GM18868 (cell line): ENCODE measurements at regions not wholly inside any gene's neighbourhood (a gene's known extent, or its start where the extent isn't known, plus 50 kb on each side); places are given as distances from the start of the nearest gene placed in this dataset.
A peak's percentile ranks its signal among the peaks of the same experiment; 100 is the strongest.
"Not testable (repeated sequence)": the region's sequence is repeated elsewhere in the genome, so short reads cannot be mapped to it uniquely, and the experiment has no call there.

Source experiments
- ATAC-seq: cut with Tn5 transposase; IDR thresholded peaks from one replicate; pipeline ENCODE4 v1.9.1; 2021; ENCODE audit warnings: mild to moderate bottlenecking, moderate library complexity; ENCODE audit not compliant: unreplicated experiment

- not testable (repeated sequence) for ATAC-seq
Observed at GRCh38 chr14:87020106-87020505, 972.9 kb downstream of the GALC start.

DNA sequence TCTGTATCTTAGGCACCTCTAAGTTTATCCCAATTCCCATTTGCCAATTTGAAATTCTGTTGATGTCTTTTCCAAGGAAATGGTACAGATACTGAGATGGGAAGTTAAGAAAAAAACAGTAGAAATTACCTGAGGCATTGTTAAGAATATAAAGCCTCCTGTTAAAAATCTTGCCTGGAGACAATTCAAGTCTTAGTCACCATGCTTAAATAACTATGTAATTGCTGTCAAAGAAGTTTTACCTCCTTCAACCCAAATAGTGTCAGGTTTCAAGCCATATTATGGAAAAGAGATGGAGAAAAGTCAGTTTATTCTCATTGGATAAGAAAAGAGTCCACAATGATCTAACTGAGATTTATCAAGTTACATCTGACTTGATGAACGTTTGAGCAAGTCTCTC, 974.7 kb downstream of the GALC start:
- ATAC-seq: no peak

DNA sequence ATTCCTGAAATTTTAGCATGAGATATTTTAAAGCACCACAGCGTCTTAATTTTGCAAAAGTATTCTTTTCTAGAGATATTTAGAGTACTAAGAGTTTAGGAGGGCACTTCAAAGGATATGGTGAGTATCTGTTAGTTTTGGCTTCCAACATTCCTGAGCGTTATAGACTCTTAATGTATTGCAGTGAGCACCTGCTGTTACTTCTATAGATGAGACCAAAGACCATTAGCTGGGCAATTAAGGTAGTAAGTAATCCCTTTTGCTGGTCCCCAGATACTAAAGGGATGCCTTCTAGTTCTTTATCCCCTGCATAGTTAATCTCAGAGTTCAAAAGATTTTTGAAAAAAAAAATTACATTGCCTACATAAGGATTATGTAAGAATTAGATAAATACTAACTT, 975.6 kb downstream of the GALC start:
- ATAC-seq: no peak

- ATAC-seq: no peak
Observed at GRCh38 chr14:87014856-87015255, 978.1 kb downstream of the GALC start.

DNA sequence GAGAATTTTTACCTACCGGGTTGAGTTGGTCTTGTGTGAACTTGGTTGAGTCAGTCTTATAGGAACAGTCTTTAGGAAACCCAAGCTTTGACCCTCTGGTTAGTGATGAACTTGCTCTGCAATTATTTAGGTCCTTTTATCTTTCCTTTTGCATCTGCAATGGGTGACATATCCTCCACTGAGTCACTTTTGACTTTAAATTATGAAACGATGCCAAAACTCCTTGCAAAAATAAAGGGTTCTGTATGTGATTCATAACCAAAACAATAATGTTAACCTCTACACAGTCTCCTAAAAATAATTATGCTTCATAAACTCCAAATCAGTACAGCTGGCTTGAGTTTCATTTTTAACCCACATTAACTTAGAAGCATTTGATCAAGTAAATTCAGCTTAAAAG, 979.4 kb downstream of the GALC start:
- ATAC-seq: no peak

DNA sequence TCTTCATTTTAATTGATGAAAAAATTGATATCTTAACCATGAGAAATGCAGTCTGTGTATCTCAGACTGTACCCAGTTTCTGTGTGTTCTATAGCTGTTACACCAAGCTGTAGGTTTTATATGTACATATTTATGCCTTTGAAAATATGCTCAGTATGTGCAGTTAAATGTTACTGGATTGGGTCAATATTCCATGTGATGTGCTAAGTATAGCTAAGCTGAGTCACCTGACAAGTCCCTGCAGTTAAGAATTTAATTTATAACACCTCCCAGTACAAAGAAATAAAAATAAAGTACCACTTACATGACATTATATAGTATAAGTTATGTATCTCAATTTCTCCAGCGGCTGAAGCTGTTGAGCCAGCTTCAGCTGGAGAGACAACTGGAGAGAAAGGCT, 984.0 kb downstream of the GALC start:
- ATAC-seq: no peak

GRCh38 chr14:87005280-87005679, 987.7 kb downstream of the GALC start:
- no peak for ATAC-seq

DNA sequence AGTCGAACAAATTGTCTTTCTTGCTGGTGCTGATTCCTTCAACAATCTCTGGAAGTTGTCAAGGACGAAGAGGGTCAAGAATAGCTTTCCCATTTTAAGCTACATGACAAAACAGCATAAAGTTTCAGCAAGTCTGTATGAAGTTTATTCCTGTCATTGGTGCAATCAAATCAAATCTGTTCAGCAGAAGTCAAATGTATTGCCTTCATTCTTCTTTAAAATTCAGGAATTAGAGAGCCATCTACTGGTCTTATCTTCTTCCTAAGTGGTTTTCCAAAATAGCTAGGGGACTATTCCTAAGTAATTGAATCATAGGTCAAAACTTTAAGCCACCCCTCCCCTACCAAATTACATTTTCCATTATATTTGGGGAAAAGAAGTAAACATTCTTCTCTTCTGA, 990.2 kb downstream of the GALC start:
- no peak for ATAC-seq

DNA sequence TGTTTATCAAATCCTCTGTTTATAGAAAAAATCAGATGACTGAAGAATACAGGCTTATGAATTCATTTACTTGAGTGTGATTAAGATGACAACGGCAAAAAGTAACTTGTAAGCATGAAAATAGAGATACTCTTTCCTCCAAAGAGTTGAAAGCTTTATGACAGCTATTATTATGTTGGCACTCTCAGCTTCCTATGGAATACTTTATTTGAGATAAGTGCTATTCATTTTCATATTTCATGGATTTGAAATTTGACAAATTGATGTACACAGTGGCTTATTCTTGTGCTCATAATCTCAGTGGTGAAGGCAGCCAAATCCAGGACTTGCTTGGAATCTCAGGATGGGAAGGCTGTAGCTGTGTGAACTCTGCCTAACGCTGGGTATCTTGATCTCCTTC, 991.6 kb downstream of the GALC start:
- ATAC-seq: no peak

DNA sequence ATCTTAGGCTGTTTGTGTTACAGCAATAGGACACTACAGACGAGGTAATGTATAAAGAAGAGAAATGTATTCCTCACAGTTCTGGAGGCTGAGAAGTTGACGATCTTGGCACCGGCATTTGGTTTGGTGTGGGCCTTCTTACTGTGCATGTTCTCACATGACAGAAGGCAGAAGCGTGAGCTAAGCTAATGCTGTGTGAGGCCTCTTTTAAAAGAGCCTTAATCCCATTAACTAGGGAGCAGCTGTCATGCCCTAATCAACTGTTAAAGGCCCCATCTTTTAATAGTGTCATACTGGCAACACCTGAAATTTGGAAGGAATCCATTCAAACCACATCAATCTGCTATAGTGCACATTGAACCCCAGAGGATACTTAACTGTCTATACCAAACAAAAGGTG, 992.9 kb downstream of the GALC start:
- no peak for ATAC-seq

GRCh38 chr14:86999036-86999435, 993.9 kb downstream of the GALC start:
- ATAC-seq: no peak

DNA sequence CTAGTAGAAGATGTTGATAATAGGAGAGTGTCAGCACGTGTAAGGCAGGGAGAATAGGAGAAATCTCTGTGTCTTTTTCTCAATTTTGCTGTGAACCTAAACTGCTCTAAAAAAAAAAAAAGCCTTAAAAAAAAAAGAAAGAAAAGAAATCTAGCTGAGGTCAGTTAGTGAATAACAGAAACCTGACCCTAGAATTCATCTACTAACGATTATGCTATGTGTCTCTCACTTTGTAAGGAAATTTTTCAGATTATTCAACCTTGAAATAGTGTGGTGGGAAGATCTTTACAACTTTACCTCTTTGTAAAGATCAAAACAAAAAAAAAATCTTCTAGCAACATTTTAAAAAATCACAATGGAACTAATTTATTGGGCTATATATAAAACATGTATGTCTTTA, 995.7 kb downstream of the GALC start:
- ATAC-seq: no peak

DNA sequence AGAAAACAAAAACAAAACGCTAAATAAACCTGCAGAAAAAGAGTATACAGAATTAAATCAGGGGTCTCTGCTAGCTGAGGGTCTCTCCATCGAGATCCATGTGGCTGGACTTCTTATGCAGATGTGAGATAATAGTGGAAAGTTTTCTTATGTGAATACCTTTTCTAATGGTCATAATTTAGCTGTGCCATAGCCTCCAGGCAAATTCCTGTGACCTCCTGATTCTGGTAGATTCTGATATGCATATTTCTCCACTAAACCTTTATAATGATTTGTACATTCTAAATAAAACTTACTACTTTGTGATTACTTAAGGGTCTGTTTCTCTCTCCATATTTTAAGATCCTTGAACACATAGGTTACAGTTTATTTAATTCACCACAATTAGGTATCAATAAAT, 1002.6 kb downstream of the GALC start:
- no peak for ATAC-seq

DNA sequence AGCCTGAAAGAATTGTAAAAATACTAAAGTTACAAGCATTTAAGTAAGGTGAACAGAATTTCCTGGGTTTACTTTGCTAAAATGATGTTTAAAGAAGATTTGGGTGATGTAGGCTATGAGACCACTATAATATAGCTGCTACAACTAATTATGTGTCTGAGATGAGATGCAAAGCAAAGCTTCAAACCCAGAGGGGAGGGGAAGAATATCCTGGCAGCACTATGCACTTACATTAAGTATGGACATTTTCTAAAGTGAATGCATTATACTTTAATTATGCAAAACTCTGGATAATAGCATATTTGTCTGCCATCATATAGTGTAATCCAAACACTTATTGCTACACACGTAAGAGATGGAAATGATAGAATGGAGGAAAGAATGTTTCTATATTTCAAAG, 1003.7 kb downstream of the GALC start:
- ATAC-seq: no peak

- no peak for ATAC-seq
Observed at GRCh38 chr14:86987966-86988365, 1005.0 kb downstream of the GALC start.

- ATAC-seq: no peak
Observed at GRCh38 chr14:86973177-86973576, 1019.8 kb downstream of the GALC start.

- ATAC-seq: no peak
Observed at GRCh38 chr14:86971292-86971691, 1021.7 kb downstream of the GALC start.

DNA sequence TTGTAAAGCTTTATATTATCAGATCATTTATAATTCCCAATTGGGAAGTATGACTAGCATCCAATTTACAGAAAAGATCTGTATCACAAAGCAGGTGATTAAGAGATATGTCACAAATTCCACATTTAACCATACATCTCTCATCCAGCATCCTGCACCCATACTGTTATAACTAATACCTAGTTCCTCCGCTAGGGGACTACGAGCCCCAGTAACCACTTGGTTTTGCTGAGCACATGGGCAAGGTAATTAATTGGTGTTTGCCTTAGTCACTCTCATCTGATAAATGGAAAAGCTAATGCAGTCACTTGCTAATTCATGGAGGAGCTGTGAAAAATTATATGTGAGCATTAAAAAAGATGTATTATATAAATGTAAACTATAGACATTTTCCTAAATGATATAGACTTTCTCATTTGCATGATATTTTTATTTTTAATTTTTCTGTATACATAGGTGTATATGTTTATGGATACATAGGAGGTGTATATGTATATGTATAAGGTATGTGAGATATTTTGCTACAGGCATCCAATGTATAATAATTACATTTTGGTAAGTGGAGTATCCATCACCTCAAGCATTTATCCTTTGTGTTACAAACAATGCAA, 1031.8 kb downstream of the GALC start:
- ATAC-seq: peak; percentile 100

GRCh38 chr14:86955771-86956354, 1037.1 kb downstream of the GALC start:
- ATAC-seq: no peak

DNA sequence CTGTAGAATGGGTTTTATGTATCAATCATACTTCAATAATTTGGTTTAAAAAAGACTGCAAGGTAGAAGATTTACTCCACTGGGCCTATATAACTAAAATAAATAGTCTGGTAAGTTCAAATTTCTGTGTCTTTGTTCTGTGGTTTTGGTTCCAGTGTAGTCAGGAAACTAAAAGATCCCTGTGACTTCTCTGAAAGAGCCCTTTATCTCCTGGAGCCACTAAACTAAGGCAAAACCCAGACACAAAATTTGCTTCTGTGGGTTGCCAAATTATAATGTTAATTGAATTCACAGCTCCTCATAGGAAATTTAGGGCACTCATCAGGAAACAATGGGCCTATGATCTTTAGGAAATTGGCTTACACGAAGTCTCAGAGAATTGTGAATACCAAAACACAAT, 1038.4 kb downstream of the GALC start:
- no peak for ATAC-seq

DNA sequence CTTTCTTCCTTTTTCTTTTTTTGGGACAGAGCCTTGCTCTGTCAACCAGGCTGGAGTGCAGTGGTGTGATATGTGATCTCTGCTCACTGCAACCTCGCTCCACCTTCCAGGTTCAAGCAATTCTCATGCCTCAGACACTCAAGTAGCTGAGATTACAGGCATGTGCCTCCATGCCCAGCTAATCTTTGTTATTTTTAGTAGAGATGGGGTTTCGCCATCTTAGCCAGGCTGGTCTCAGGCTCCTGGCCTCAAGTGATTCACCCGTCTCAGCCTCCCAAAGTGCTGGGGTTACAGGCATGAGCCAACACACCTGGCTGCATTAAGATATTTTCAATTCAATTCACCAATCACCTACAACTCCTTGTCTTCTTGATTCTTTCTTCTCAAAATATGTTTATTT, 1046.5 kb downstream of the GALC start:
- ATAC-seq: no peak

- no peak for ATAC-seq
Observed at GRCh38 chr14:86944434-86944833, 1048.5 kb downstream of the GALC start.
